ENCODE measurements at regions not wholly inside any gene's neighbourhood (a gene's known extent, or its start where the extent isn't known, plus 50 kb on each side); places are given as distances from the start of the nearest gene placed in this dataset.

DNA sequence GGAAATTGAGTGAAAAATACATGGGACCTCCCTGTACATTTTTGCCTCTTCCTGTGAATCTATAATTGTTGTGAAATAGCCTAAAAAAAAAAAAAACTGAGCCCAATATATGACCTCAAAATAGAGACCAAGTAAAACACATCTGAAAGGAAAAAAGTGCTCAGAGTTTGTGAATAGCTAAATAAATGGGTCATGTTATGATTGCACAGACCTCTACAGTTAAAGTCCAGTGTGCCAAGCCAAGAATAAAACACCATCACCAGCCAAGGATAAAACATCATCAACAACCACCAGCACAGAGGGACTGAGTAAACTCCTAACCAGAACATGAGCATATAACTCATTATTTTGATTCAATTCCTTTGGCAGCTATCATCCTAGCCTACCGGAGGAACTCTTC lies 115.6 kb upstream of the AGTR1 start:
- TF ChIP-seq, protein P1, sequence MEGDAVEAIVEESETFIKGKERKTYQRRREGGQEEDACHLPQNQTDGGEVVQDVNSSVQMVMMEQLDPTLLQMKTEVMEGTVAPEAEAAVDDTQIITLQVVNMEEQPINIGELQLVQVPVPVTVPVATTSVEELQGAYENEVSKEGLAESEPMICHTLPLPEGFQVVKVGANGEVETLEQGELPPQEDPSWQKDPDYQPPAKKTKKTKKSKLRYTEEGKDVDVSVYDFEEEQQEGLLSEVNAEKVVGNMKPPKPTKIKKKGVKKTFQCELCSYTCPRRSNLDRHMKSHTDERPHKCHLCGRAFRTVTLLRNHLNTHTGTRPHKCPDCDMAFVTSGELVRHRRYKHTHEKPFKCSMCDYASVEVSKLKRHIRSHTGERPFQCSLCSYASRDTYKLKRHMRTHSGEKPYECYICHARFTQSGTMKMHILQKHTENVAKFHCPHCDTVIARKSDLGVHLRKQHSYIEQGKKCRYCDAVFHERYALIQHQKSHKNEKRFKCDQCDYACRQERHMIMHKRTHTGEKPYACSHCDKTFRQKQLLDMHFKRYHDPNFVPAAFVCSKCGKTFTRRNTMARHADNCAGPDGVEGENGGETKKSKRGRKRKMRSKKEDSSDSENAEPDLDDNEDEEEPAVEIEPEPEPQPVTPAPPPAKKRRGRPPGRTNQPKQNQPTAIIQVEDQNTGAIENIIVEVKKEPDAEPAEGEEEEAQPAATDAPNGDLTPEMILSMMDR (IDR thresholded peaks at IDR 0.05; ENCODE audit: insufficient read depth, low read length): no peak
- TF ChIP-seq REST (IDR thresholded peaks at IDR 0.05; ENCODE audit: insufficient replicate concordance, low read depth): no peak
- TF ChIP-seq SPI1 (IDR thresholded peaks at IDR 0.05; ENCODE audit: borderline replicate concordance, low read depth): no peak

Data from HL-60 (cell line).